ENCODE measurements at regions not wholly inside any gene's neighbourhood (a gene's known extent, or its start where the extent isn't known, plus 50 kb on each side); places are given as distances from the start of the nearest gene placed in this dataset.

GRCh38 chr2:145975406-145975805 is 1455.5 kb upstream of the ZEB2 start:
- Histone ChIP-seq H3K27ac (no peak overlapping the region), H3K4me3 (no peak overlapping the region), H3K9me3 (no peaks in the 10 kb centered on the region), H3K27me3 (no peaks in the 10 kb centered on the region), H3K4me1 (no peaks in the 10 kb centered on the region), H3K36me3 (no peaks in the 10 kb centered on the region)
- no peak for ATAC-seq
- no peak for TF ChIP-seq EP300 (IDR thresholded peaks at IDR 0.05)
- no peak for TF ChIP-seq POLR2A (IDR thresholded peaks at IDR 0.05)
- TF ChIP-seq, protein P1, sequence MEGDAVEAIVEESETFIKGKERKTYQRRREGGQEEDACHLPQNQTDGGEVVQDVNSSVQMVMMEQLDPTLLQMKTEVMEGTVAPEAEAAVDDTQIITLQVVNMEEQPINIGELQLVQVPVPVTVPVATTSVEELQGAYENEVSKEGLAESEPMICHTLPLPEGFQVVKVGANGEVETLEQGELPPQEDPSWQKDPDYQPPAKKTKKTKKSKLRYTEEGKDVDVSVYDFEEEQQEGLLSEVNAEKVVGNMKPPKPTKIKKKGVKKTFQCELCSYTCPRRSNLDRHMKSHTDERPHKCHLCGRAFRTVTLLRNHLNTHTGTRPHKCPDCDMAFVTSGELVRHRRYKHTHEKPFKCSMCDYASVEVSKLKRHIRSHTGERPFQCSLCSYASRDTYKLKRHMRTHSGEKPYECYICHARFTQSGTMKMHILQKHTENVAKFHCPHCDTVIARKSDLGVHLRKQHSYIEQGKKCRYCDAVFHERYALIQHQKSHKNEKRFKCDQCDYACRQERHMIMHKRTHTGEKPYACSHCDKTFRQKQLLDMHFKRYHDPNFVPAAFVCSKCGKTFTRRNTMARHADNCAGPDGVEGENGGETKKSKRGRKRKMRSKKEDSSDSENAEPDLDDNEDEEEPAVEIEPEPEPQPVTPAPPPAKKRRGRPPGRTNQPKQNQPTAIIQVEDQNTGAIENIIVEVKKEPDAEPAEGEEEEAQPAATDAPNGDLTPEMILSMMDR (IDR thresholded peaks at IDR 0.05) = no peak
- no peak for TF ChIP-seq POLR2AphosphoS5 (IDR thresholded peaks at IDR 0.05)
- WGBS, 2 donors (ENCODE audit: low coverage in 1 of 2) = 53 to 57% methylated on average over 3 of the region's 3 CpGs

DNA sequence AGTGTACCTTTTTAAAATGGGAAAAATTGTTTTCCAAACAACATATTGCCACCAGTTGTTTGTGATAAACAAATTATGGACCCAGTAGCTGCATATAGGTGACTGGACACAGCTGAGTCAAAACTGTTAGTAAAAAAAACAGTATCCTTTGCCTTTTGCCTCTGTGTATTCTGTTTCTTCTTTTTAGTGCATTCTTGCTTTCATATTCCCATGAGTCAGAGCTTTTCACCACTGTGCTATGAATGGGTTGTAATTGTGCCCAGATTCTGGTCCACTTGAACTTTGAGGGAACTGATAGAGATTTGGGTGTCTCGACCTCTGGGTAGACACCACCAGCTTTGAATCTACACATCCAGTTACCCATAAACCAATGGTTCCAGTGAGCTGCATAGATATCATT is 1441.9 kb upstream of the ZEB2 start:
- Histone ChIP-seq H3K4me1 (no peaks in the 10 kb centered on the region), H3K27me3 (no peaks in the 10 kb centered on the region), H3K36me3 (no peaks in the 10 kb centered on the region), H3K27ac (no peak overlapping the region), H3K9me3 (peaks cover 0 to 18% (median 0%) of the 10 kb centered on the region in 3 donors), H3K4me3 (no peak overlapping the region)
- WGBS, 2 donors (ENCODE audit: low coverage in 1 of 2) = 71 to 94% methylated on average over 1 of the region's 1 CpG
- TF ChIP-seq, protein P1 (IDR thresholded peaks at IDR 0.05) = no peak
- TF ChIP-seq EP300 (IDR thresholded peaks at IDR 0.05) (no peak), POLR2A (IDR thresholded peaks at IDR 0.05) (no peak), POLR2AphosphoS5 (IDR thresholded peaks at IDR 0.05) (no peak)
- ATAC-seq = no peak

DNA sequence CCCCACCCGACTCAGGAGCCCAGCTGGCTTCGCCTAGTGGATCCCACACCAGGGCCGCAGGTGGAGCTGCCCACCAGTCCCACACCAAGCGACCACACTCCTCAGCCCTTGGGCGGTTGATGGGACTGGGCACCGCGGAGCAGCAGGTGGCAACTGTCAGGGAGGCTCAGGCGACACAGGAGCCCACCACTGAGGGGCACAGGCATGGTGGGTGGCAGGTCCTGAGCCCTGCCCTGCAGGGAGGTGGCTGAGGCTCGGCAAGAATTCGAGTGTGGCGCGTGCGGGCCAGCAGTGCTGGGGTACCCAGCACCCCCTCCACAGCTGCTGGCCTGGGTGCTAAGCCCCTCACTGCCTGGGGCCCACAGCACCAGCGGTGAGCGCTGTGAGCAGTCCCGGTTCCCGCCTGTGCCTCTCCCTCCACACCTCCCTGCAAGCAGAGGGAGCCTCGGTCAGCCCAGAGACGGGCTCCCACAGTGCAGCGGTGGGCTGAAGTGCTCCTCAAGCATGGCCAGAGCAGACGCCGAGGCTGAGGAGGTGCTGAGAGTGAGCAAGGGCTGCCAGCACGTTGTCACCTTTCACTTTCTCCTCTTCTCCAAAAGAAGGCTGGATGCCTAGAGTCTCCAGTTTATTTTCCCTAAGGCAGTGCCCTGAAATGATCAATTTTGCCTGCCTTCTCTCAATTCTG is 1440.7 kb upstream of the ZEB2 start:
- Histone ChIP-seq H3K27ac (no peak overlapping the region), H3K4me3 (no peak overlapping the region), H3K27me3 (no peaks in the 10 kb centered on the region), H3K9me3 (peaks cover 0 to 30% (median 0%) of the 10 kb centered on the region in 3 donors), H3K36me3 (no peaks in the 10 kb centered on the region), H3K4me1 (no peaks in the 10 kb centered on the region)
- no peak for TF ChIP-seq EP300 (IDR thresholded peaks at IDR 0.05)
- TF ChIP-seq POLR2AphosphoS5 (IDR thresholded peaks at IDR 0.05) = no peak
- TF ChIP-seq, protein P1 (IDR thresholded peaks at IDR 0.05) = no peak
- no peak for TF ChIP-seq POLR2A (IDR thresholded peaks at IDR 0.05)
- 83% methylated on average over 1 of the region's 23 CpGs; no CpG with 5 or more reads in 1 of the 2 donors for WGBS, 2 donors (ENCODE audit: low coverage in 1 of 2)
- ATAC-seq = no peak

DNA sequence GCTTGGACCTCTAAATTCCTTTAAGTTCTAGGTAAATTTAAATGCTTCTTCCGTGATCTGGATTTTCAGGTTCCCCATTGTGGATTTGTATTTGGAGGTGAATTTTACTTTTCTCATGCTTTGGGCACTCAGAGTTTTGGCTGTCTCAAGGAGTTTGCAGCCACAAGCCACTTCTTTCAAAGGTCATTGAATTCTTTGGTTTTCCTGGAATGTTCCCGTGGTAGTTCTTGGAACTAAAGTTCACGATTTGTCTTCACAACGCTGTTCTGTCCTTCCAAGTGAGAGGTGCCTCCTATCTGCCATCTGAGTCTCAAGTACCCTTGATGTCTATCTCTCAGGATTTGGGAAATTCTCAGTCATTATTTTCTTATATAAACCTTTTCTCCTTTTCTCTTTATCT is 1438.7 kb upstream of the ZEB2 start:
- no peaks in the 10 kb centered on the region for H3K27me3 ChIP-seq
- H3K27ac ChIP-seq = no peak overlapping the region
- peaks cover 0 to 44% (median 0%) of the 10 kb centered on the region in 3 donors for H3K9me3 ChIP-seq
- H3K4me3 ChIP-seq = no peak overlapping the region
- WGBS, 2 donors (ENCODE audit: low coverage in 1 of 2) = 92 to 96% methylated on average over 3 to 4 of the region's 4 CpGs
- H3K36me3 ChIP-seq = no peaks in the 10 kb centered on the region
- TF ChIP-seq, protein P1 (IDR thresholded peaks at IDR 0.05) = no peak
- TF ChIP-seq POLR2A (IDR thresholded peaks at IDR 0.05) (no peak), EP300 (IDR thresholded peaks at IDR 0.05) (no peak), POLR2AphosphoS5 (IDR thresholded peaks at IDR 0.05) (no peak)
- no peaks in the 10 kb centered on the region for H3K4me1 ChIP-seq
- no peak for ATAC-seq

DNA sequence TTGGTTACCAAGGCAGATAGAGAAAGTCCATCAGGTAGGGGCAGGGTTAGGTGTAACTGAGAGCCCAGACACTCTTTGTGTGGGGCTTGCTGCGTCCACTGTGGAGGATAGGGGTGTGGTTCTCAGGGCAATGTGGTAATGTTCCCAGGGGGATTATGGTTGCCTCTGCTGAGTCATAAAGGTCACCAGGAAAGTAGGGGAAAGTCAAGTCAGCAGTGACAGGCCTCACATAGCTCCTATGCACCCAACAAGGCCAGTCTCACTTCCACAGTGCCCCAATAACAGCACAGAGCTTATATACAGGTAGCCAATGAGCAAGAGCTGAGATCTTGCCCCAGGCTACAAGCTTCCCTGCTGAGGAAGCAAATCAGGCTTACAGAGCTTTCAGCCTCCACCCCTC is 1438.0 kb upstream of the ZEB2 start:
- Histone ChIP-seq H3K9me3 (peaks cover 0 to 49% (median 0%) of the 10 kb centered on the region in 3 donors), H3K4me3 (no peak overlapping the region), H3K27me3 (no peaks in the 10 kb centered on the region), H3K4me1 (no peaks in the 10 kb centered on the region), H3K36me3 (no peaks in the 10 kb centered on the region), H3K27ac (no peak overlapping the region)
- TF ChIP-seq POLR2AphosphoS5 (IDR thresholded peaks at IDR 0.05) = no peak
- no peak for TF ChIP-seq EP300 (IDR thresholded peaks at IDR 0.05)
- TF ChIP-seq, protein P1 (IDR thresholded peaks at IDR 0.05) = no peak
- TF ChIP-seq POLR2A (IDR thresholded peaks at IDR 0.05) = no peak
- no peak for ATAC-seq
- 0% methylated on average over 1 of the region's 1 CpG; no CpG with 5 or more reads in 1 of the 2 donors for WGBS, 2 donors (ENCODE audit: low coverage in 1 of 2)
